ENCODE measurements at regions not wholly inside any gene's neighbourhood (a gene's known extent, or its start where the extent isn't known, plus 50 kb on each side); places are given as distances from the start of the nearest gene placed in this dataset.

DNA sequence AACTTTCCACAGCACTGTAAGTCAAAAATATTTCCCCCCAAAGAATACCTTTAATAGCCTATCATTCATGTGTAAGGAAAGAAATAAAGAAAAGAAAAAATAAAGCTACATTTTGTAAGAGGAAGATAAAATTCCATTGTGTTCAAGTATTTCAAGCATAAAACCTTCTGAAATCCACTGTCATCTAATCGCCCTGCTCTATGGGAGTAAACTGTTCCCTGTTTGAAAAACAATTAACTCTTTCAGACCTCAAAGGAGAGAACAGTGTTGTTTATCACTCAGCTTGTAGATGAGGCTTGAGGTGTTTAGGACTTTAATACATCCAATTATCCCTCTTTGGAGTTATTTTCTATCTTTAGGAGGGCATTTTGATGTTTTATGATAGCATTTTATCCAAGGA, 112.2 kb upstream of the REG3G start:
- Mint-ChIP-seq H3K4me3 (no peak overlapping the region), H3K27ac (no peak overlapping the region), H3K36me3 (ENCODE audit: low read depth) (no peaks in the 10 kb centered on the region), H3K27me3 (ENCODE audit: low read depth) (no peaks in the 10 kb centered on the region), H3K4me1 (peaks cover 22% of the 10 kb centered on the region), H3K9me3 (no peaks in the 10 kb centered on the region)
- TF ChIP-seq, protein P1, sequence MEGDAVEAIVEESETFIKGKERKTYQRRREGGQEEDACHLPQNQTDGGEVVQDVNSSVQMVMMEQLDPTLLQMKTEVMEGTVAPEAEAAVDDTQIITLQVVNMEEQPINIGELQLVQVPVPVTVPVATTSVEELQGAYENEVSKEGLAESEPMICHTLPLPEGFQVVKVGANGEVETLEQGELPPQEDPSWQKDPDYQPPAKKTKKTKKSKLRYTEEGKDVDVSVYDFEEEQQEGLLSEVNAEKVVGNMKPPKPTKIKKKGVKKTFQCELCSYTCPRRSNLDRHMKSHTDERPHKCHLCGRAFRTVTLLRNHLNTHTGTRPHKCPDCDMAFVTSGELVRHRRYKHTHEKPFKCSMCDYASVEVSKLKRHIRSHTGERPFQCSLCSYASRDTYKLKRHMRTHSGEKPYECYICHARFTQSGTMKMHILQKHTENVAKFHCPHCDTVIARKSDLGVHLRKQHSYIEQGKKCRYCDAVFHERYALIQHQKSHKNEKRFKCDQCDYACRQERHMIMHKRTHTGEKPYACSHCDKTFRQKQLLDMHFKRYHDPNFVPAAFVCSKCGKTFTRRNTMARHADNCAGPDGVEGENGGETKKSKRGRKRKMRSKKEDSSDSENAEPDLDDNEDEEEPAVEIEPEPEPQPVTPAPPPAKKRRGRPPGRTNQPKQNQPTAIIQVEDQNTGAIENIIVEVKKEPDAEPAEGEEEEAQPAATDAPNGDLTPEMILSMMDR (IDR thresholded peaks at IDR 0.05; ENCODE audit: unreplicated experiment in 3 of 3) = no peak

DNA sequence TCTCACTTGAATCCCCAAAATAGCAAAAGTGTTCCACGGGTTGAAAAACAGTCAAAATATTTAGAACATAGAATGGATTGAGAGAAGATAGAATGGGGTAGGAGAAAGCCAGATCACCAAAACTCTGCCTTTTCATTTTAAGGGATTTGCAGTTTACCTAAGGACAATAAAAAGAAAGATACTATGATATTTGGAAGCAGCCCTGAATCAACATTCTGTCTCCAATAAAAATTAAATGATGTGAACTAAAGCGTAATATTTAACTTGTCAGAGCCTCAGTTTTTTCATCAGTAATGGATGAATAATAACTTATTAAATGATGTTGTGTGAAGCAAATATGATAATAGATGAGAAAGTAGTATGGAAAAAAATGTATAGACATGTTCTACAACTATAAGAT, 100.2 kb upstream of the REG3G start:
- Mint-ChIP-seq H3K4me3 (no peak overlapping the region), H3K27me3 (ENCODE audit: low read depth) (no peaks in the 10 kb centered on the region), H3K9me3 (no peaks in the 10 kb centered on the region), H3K27ac (peak overlapping the region in 1 of 3 experiments; percentile 61), H3K36me3 (ENCODE audit: low read depth) (no peaks in the 10 kb centered on the region), H3K4me1 (peaks cover 11% of the 10 kb centered on the region)
- TF ChIP-seq, protein P1 (IDR thresholded peaks at IDR 0.05; ENCODE audit: unreplicated experiment in 3 of 3) = no peak

DNA sequence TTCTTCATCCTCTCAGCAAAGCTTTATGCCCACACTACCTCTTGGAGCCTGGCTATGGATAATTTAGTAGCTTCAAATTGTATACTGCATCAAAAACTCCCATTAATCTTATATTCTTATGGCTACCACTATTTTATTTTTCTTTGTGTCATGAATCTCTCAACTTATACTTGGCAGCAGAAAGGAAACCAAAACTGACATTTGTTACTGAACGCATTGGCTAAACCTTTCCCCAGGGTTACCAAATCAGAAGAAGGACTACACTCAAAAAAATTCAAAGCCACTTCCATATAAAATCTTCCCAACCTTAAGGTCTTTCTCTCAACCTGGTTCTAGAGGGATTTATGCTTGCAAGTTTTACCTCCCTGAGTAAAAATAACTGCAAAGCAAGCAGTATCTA, 97.0 kb upstream of the REG3G start:
- Mint-ChIP-seq H3K36me3 (ENCODE audit: low read depth) (no peaks in the 10 kb centered on the region), H3K27me3 (ENCODE audit: low read depth) (no peaks in the 10 kb centered on the region), H3K4me1 (peaks cover 11% of the 10 kb centered on the region), H3K27ac (peak overlapping the region in 1 of 3 experiments; percentile 73), H3K9me3 (no peaks in the 10 kb centered on the region), H3K4me3 (no peak overlapping the region)
- TF ChIP-seq, protein P1 (IDR thresholded peaks at IDR 0.05; ENCODE audit: unreplicated experiment in 3 of 3) = no peak

DNA sequence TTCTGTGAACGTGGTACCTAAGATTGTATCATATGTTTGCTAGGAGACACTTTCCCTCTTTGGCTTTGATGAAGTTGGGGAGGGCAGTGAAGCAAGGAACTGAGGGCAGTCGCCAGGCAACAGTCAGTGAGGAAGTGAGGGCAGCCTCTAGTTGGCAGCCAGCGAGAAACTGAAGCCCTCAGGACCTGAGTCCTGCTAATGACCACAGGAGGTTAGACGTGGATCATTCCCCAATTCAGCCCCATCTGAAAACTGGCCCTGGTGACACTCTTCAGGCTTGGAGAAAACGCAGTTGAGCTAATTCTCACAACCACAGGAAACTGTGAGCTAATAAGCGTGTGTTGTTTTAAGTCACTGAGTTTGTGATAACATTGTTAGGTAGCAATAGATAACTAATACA, 84.5 kb upstream of the REG3G start:
- no peak overlapping the region for H3K4me3 Mint-ChIP-seq
- no peaks in the 10 kb centered on the region for H3K9me3 Mint-ChIP-seq
- TF ChIP-seq, protein P1 (IDR thresholded peaks at IDR 0.05; ENCODE audit: unreplicated experiment in 3 of 3) = no peak
- H3K36me3 Mint-ChIP-seq (ENCODE audit: low read depth) = no peaks in the 10 kb centered on the region
- no peaks in the 10 kb centered on the region for H3K27me3 Mint-ChIP-seq (ENCODE audit: low read depth)
- H3K27ac Mint-ChIP-seq = no peak overlapping the region
- no peaks in the 10 kb centered on the region for H3K4me1 Mint-ChIP-seq

DNA sequence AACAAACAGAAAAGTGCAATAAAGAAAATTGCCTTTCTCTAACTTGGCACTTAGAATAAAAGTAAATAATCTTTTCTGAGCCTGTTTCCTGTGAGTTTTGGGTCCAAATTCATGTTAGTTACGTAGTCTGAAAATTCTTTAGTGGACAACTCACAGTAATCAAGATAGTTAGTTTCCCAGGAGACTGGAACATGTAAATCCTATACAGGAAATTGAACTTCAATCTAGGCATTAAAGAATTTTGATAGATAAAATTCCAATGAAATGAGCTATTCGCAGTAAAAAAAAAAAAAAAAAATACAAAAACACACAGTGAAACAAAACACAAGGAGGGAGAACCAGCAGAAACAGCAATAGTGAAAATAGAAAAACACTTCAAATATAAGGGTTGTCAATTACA, 83.8 kb upstream of the REG3G start:
- Mint-ChIP-seq H3K4me1 (no peaks in the 10 kb centered on the region), H3K36me3 (ENCODE audit: low read depth) (no peaks in the 10 kb centered on the region), H3K27me3 (ENCODE audit: low read depth) (no peaks in the 10 kb centered on the region), H3K27ac (no peak overlapping the region), H3K9me3 (no peaks in the 10 kb centered on the region), H3K4me3 (no peak overlapping the region)
- TF ChIP-seq, protein P1 (IDR thresholded peaks at IDR 0.05; ENCODE audit: unreplicated experiment in 3 of 3) = no peak

DNA sequence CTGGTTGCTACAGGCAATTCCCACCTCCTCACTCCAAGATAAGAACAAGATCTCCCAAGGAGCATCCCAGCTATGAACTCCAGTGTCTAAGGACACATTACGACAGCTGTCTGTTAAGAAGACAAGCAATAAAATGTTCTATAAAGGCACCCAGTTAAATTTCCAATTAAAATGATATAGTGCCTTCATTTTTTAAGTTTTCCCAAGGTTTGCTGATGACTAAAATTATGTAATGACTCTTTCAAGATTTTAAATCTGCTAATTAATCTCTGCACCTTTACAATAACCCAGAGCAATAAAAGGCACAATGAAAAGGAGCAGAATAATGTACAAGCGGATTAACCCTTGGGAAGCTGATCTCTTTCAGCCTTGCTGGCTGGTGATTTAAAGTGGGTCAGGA, 61.6 kb upstream of the REG3G start:
- Mint-ChIP-seq H3K4me1 (peaks cover 18% of the 10 kb centered on the region), H3K36me3 (ENCODE audit: low read depth) (no peaks in the 10 kb centered on the region), H3K27me3 (ENCODE audit: low read depth) (peaks cover 9% of the 10 kb centered on the region), H3K9me3 (no peaks in the 10 kb centered on the region), H3K27ac (no peak overlapping the region), H3K4me3 (no peak overlapping the region)
- TF ChIP-seq, protein P1 (IDR thresholded peaks at IDR 0.05; ENCODE audit: unreplicated experiment in 3 of 3) = no peak

Data from nephron (organoid).